BJ (cell line): ENCODE measurements at regions not wholly inside any gene's neighbourhood (a gene's known extent, or its start where the extent isn't known, plus 50 kb on each side); places are given as distances from the start of the nearest gene placed in this dataset.
A peak's percentile ranks its signal among the peaks of the same experiment; 100 is the strongest.

ENCODE experiments used
- CTCF ChIA-PET: fragments of 350-600 bp; formaldehyde crosslinking; extraction: SDS; loops from one replicate; lab custom pipeline; 2021; ENCODE audit warnings: antibody characterized with exemption, inconsistent platforms; lab: Yijun Ruan, JAX
- POLR2A ChIA-PET: fragments of 300-600 bp; sonication (Branson Sonifier 250); formaldehyde crosslinking; extraction: SDS; loops from one replicate; lab custom pipeline; 2021; ENCODE audit warnings: antibody characterized with exemption; lab: Charles Lee
- DNase-seq: peaks from one replicate; pipeline ENCODE4 v3.0.0-alpha.2; 2011; ENCODE audit warnings: low read depth
- H3K27me3 ChIP-seq: 2 replicates; pipeline ENCODE4 v1.6.0; 2011; ENCODE audit warnings: low read length; ENCODE audit not compliant: control insufficient read depth, insufficient read depth
- H3K36me3 ChIP-seq: 2 replicates; pipeline ENCODE4 v1.5.1; 2011; ENCODE audit warnings: low read length; ENCODE audit not compliant: control insufficient read depth, insufficient read depth
- H3K4me3 ChIP-seq: 2 replicates; pipeline ENCODE4 v1.5.1; 2011; ENCODE audit warnings: low read depth, mild to moderate bottlenecking, control low read depth, low read length
- TF ChIP-seq, protein P1 (sequence below): IDR thresholded peaks from 2 replicates; pipeline ENCODE4 v1.5.1; 2011; ENCODE audit warnings: low read depth, mild to moderate bottlenecking, control low read depth, inconsistent platforms, low read length, moderate library complexity; ENCODE audit not compliant: insufficient read depth

DNA sequence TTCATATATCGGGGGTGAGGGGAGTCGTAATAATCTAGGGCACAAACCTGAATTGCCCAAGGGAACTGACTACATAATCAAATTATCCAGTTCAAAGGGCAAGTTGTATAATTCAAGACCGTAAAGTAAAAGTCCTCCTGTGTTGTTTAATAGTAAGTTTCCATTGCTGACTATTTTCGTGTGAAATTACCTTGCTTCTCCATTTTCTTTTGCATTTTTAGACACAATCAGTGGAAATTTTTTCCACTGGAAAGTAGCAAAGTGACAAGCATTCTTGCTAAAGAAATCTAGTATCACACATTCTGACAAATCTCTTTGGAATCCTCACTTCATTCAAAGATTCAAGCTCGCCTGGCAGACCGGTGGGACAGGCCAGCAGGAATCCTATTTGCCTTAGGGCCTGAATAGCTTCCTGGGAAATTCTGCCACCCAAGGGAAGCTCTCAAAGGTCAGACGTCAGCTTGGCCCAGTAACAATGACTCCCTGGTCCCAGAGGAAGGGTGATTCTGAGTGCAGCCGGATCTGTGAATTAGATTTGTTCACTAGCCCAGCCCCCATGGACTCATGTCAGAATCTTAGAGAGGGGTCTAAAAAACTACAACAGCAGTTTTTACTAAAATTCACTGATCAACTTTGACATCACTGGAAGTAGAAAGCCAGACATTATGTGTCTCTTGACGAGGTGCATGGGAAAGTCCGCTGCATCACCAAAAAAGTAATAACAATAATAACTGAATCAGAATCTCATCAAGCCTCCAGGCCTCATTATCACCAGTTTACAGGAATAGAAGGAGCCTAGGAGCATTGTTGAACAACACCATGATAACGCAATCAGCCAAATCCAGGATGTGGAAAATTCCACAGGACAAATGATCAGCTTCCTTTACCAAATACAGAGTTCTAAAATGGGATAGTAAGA lies 161.0 kb downstream of the SKIDA1 start:
- TF ChIP-seq, protein P1, sequence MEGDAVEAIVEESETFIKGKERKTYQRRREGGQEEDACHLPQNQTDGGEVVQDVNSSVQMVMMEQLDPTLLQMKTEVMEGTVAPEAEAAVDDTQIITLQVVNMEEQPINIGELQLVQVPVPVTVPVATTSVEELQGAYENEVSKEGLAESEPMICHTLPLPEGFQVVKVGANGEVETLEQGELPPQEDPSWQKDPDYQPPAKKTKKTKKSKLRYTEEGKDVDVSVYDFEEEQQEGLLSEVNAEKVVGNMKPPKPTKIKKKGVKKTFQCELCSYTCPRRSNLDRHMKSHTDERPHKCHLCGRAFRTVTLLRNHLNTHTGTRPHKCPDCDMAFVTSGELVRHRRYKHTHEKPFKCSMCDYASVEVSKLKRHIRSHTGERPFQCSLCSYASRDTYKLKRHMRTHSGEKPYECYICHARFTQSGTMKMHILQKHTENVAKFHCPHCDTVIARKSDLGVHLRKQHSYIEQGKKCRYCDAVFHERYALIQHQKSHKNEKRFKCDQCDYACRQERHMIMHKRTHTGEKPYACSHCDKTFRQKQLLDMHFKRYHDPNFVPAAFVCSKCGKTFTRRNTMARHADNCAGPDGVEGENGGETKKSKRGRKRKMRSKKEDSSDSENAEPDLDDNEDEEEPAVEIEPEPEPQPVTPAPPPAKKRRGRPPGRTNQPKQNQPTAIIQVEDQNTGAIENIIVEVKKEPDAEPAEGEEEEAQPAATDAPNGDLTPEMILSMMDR = no peak
- Histone ChIP-seq H3K4me3 (no peak overlapping the region), H3K27me3 (no peaks in the 10 kb centered on the region), H3K36me3 (no peaks in the 10 kb centered on the region)
- POLR2A ChIA-PET = interaction anchor here (0.6 to 1.4 kb wide), 2 partner anchors 10 to 71 kb away, joined by 3 to 4 read pairs; no protein-coding TSS in a partner anchor
- peak; percentile 46 for DNase-seq
- CTCF ChIA-PET = interaction anchor here (1.4 kb wide), 1 partner anchor 9 kb away, joined by 3 read pairs; no protein-coding TSS in a partner anchor

- CTCF ChIA-PET = no interaction called here
- no peak for DNase-seq
- POLR2A ChIA-PET = no interaction called here
Observed at GRCh38 chr10:21363731-21364104, 161.8 kb downstream of the SKIDA1 start.

GRCh38 chr10:21363092-21363730 lies 162.3 kb downstream of the SKIDA1 start:
- CTCF ChIA-PET = interaction anchor here (0.5 to 0.6 kb wide), 2 partner anchors 134 to 177 kb away, joined by 3 to 4 read pairs; no protein-coding TSS in a partner anchor
- TF ChIP-seq, protein P1 = no peak
- DNase-seq = no peak
- no peaks in the 10 kb centered on the region for H3K27me3 ChIP-seq
- H3K4me3 ChIP-seq = no peak overlapping the region
- POLR2A ChIA-PET = no interaction called here
- no peaks in the 10 kb centered on the region for H3K36me3 ChIP-seq

More at GRCh38 chr10:21363731-21364104, 161.8 kb downstream of the SKIDA1 start:
- Histone ChIP-seq H3K4me3 (no peak overlapping the region), H3K27me3 (no peaks in the 10 kb centered on the region), H3K36me3 (no peaks in the 10 kb centered on the region)
- TF ChIP-seq, protein P1 = no peak

- TF ChIP-seq, protein P1 = no peak
- no peak for DNase-seq
- H3K36me3 ChIP-seq = no peaks in the 10 kb centered on the region
- POLR2A ChIA-PET = no interaction called here
- CTCF ChIA-PET = interaction anchor here (1.2 to 1.8 kb wide), 2 partner anchors 9 to 136 kb away, joined by 4 to 5 read pairs; no protein-coding TSS in a partner anchor
- H3K4me3 ChIP-seq = no peak overlapping the region
- no peaks in the 10 kb centered on the region for H3K27me3 ChIP-seq
Observed at GRCh38 chr10:21359202-21359601, 166.3 kb downstream of the SKIDA1 start.

DNA sequence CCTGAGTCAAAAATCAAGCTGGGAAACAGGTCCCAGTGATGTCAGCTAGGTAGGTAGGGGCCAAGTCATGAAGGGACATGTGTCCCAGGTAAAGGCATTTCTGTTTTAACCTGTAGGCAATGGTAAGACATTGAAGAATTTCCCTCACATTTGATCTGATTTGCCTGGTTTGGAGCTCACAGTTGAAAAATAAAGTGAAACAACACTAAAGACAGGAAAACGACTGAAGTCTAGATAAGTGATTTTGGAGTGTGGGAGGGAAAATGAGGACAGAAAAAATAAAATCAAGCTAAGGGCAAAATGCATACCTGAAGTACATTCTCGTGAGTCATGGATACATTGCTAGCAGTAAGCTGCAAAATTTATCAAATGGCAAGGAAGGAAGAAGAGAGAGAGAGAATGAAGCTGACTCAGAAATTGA lies 169.9 kb downstream of the SKIDA1 start:
- no peak overlapping the region for H3K4me3 ChIP-seq

More for the DNA sequence above, 169.9 kb downstream of the SKIDA1 start:
- POLR2A ChIA-PET = no interaction called here
- CTCF ChIA-PET = no interaction called here
- TF ChIP-seq, protein P1 = no peak
- H3K36me3 ChIP-seq = no peaks in the 10 kb centered on the region
- H3K27me3 ChIP-seq = no peaks in the 10 kb centered on the region
- no peak for DNase-seq
